GM12878 (cell line): ENCODE measurements at regions not wholly inside any gene's neighbourhood (a gene's known extent, or its start where the extent isn't known, plus 50 kb on each side); places are given as distances from the start of the nearest gene placed in this dataset.

Experiments used
- ATAC-seq: fragments of 200-7000 bp; cut with Tn5 transposase; 3 replicates; pipeline ENCODE4 v1.9.1; 2020; ENCODE audit warnings: mild to moderate bottlenecking, moderate library complexity
- BruUV-seq: library from RNA; stranded (reverse); fragments of 400-500 nt; replicated peaks from 2 replicates; lab custom pipeline; 2021; lab: Mats Ljungman, UMichigan
- CTCF ChIA-PET: fragments of 300-600 bp; sonication (Branson Sonifier 250); formaldehyde crosslinking; extraction: SDS; loops from one replicate; lab custom pipeline; 2021; ENCODE audit warnings: inconsistent platforms; lab: Yijun Ruan, JAX
- POLR2A ChIA-PET: fragments of 350-600 bp; formaldehyde crosslinking; extraction: SDS; loops from one replicate; lab custom pipeline; 2021; ENCODE audit warnings: inconsistent platforms; lab: Charles Lee
- RAD21 ChIA-PET: fragments of 300-600 bp; sonication (Branson Sonifier 250); formaldehyde crosslinking; loops from one replicate; lab custom pipeline; 2023; ENCODE audit warnings: antibody characterized with exemption; ENCODE audit not compliant: unreplicated experiment; lab: Charles Lee
- SMC1A ChIA-PET: fragments of 300-600 bp; sonication (Branson Sonifier 250); formaldehyde crosslinking; loops from one replicate; lab custom pipeline; 2023; ENCODE audit not compliant: unreplicated experiment, uncharacterized antibody; lab: Charles Lee
- DNase-seq: peaks from one replicate; pipeline ENCODE4 v3.0.0-alpha.2; 2011; ENCODE audit warnings: low read depth, low spot score
- FAIRE-seq: peaks from 3 replicates; lab custom pipeline; 2011; peaks lifted over from hg19 to GRCh38; lab: Jason Lieb, UNC
- H2AFZ ChIP-seq: 2 replicates; pipeline ENCODE4 v1.6.0; 2011; ENCODE audit warnings: low read depth, low read length, control low read depth; ENCODE audit not compliant: control insufficient read depth
- H3K27ac ChIP-seq: 2 replicates; pipeline ENCODE4 v1.5.1; 2011; ENCODE audit warnings: control low read depth; ENCODE audit not compliant: control insufficient read depth, insufficient read depth
- H3K27me3 ChIP-seq, 2 experiments: replicated peaks in 1 of 2; 2 replicates each; pipeline versions ENCODE4 v1.6.0 to v1.6.1; 2011; ENCODE audit warnings: low read length in 1 of 2; ENCODE audit not compliant: control insufficient read depth in 2 of 2, insufficient read depth in 2 of 2
- H3K36me3 ChIP-seq, 2 experiments: 2 replicates each; pipeline ENCODE4 v1.5.1; 2011; ENCODE audit warnings: low read length in 1 of 2; ENCODE audit not compliant: control insufficient read depth in 2 of 2, insufficient read depth in 2 of 2
- H3K4me1 ChIP-seq: 2 replicates; pipeline ENCODE4 v1.6.1; 2011; ENCODE audit warnings: mild to moderate bottlenecking, low read length, moderate library complexity, mixed read lengths; ENCODE audit not compliant: control insufficient read depth, insufficient read depth
- H3K4me2 ChIP-seq: 2 replicates; pipeline ENCODE4 v1.6.0; 2011; ENCODE audit warnings: control low read depth; ENCODE audit not compliant: control insufficient read depth, insufficient read depth
- H3K4me3 ChIP-seq: fragments of 200-600 bp; sonication (generic); 2 replicates; pipeline ENCODE4 v1.5.1; 2016
- H3K79me2 ChIP-seq: 2 replicates; pipeline ENCODE4 v1.6.0; 2011; ENCODE audit warnings: low read length; ENCODE audit not compliant: control insufficient read depth, insufficient read depth
- H3K9ac ChIP-seq: 2 replicates; pipeline ENCODE4 v1.8.0; 2011; ENCODE audit warnings: low read length, control low read depth, mixed read lengths; ENCODE audit not compliant: control insufficient read depth, insufficient read depth
- H3K9me3 ChIP-seq: replicated peaks from 3 replicates; pipeline ENCODE4 v1.5.1; 2011; ENCODE audit warnings: mild to moderate bottlenecking, low read length; ENCODE audit not compliant: control insufficient read depth, insufficient read depth
- H4K20me1 ChIP-seq: 2 replicates; pipeline ENCODE4 v1.6.0; 2011; ENCODE audit not compliant: control insufficient read depth, insufficient read depth
- GABPA ChIP-seq: IDR thresholded peaks from 2 replicates; pipeline ENCODE4 v1.6.1; 2014; ENCODE audit warnings: antibody characterized with exemption, low read depth, mild to moderate bottlenecking, inconsistent platforms
- NR2C1 ChIP-seq: fragments of 450-650 bp; IDR thresholded peaks from 2 replicates; pipeline ENCODE4 v1.6.1; 2017; ENCODE audit warnings: antibody characterized with exemption, mild to moderate bottlenecking, moderate library complexity
- STAT1 ChIP-seq: fragments of 450-650 bp; conservative IDR thresholded peaks from 2 replicates; pipeline ENCODE4 v1.6.1; 2014; ENCODE audit warnings: antibody characterized with exemption, mild to moderate bottlenecking
- ZNF24 ChIP-seq: fragments of 450-650 bp; IDR thresholded peaks from 2 replicates; pipeline ENCODE4 v1.6.1; 2017; ENCODE audit warnings: antibody characterized with exemption, mild to moderate bottlenecking
- WGBS: methylation state at CpG from one replicate; pipeline ENCODE4 v1.1.6; 2016; ENCODE audit warnings: low lambda C conversion rate; ENCODE audit not compliant: insufficient replicate concordance, insufficient coverage; ENCODE audit errors: missing lambda C conversion rate; 5-methylcytosine and 5-hydroxymethylcytosine counted together
- in situ Hi-C: fragments of 300-500 bp; cut with MboI; formaldehyde crosslinking; loops from 9 replicates; pipeline ENCODE4 v1.14.3; 2018; ENCODE audit warnings: mixed read lengths
- intact Hi-C: fragments of 100-400 bp; cut with micrococcal nuclease; formaldehyde crosslinking; loops from one replicate; pipeline ENCODE4 v1.14.2; 2022; ENCODE audit not compliant: unreplicated experiment
- TF ChIP-seq, protein P1 (sequence below): fragments of 450-650 bp; formaldehyde crosslinking; IDR thresholded peaks from 2 replicates; pipeline ENCODE4 v1.4.0; 2020; ENCODE audit warnings: mild to moderate bottlenecking, moderate library complexity

- RAD21 ChIA-PET: no interaction called here
- DNase-seq (no peak), ATAC-seq (no peak), FAIRE-seq (no peak)
- BruUV-seq: no TSS peak
- no peaks in the 10 kb centered on the region for H4K20me1 ChIP-seq
- H3K9me3 ChIP-seq: no peaks in the 10 kb centered on the region; the same call in 2 of the 3 replicates
- H3K27me3 ChIP-seq: no peaks in the 10 kb centered on the region
- H3K36me3 ChIP-seq: no peaks in the 10 kb centered on the region
- CTCF ChIA-PET: no interaction called here
- no peak overlapping the region for H3K9ac ChIP-seq
- H3K79me2 ChIP-seq: no peaks in the 10 kb centered on the region
- in situ Hi-C loops: no loop called here
- no peak overlapping the region for H3K4me2 ChIP-seq
- SMC1A ChIA-PET: interaction anchor here (1.6 kb wide), 1 partner anchor 15 kb away, joined by 5 read pairs; no protein-coding TSS in a partner anchor
- H3K27ac ChIP-seq: no peak overlapping the region
- TF ChIP-seq GABPA (no peak), ZNF24 (no peak), NR2C1 (no peak), STAT1 (no peak)
- TF ChIP-seq, protein P1, sequence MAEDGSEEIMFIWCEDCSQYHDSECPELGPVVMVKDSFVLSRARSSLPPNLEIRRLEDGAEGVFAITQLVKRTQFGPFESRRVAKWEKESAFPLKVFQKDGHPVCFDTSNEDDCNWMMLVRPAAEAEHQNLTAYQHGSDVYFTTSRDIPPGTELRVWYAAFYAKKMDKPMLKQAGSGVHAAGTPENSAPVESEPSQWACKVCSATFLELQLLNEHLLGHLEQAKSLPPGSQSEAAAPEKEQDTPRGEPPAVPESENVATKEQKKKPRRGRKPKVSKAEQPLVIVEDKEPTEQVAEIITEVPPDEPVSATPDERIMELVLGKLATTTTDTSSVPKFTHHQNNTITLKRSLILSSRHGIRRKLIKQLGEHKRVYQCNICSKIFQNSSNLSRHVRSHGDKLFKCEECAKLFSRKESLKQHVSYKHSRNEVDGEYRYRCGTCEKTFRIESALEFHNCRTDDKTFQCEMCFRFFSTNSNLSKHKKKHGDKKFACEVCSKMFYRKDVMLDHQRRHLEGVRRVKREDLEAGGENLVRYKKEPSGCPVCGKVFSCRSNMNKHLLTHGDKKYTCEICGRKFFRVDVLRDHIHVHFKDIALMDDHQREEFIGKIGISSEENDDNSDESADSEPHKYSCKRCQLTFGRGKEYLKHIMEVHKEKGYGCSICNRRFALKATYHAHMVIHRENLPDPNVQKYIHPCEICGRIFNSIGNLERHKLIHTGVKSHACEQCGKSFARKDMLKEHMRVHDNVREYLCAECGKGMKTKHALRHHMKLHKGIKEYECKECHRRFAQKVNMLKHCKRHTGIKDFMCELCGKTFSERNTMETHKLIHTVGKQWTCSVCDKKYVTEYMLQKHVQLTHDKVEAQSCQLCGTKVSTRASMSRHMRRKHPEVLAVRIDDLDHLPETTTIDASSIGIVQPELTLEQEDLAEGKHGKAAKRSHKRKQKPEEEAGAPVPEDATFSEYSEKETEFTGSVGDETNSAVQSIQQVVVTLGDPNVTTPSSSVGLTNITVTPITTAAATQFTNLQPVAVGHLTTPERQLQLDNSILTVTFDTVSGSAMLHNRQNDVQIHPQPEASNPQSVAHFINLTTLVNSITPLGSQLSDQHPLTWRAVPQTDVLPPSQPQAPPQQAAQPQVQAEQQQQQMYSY: no peak
- intact Hi-C loops: no loop called here
- H3K4me1 ChIP-seq: no peaks in the 10 kb centered on the region
- POLR2A ChIA-PET: no interaction called here
- no peak overlapping the region for H3K4me3 ChIP-seq
- 2% methylated on average over 3 of the region's 3 CpGs for WGBS
- no peak overlapping the region for H2AFZ ChIP-seq
Observed at GRCh38 chr7:52270301-52270700, 765.1 kb upstream of the POM121L12 start.
